Cardiac septum (tissue), 1 donor: ENCODE measurements at regions not wholly inside any gene's neighbourhood (a gene's known extent, or its start where the extent isn't known, plus 50 kb on each side); places are given as distances from the start of the nearest gene placed in this dataset.

ENCODE experiments used
- DNase-seq: peaks from one replicate; pipeline ENCODE4 v3.0.0-alpha.2; 2020; ENCODE audit warnings: low spot score
- intact Hi-C: fragments of 100-400 bp; cut with DNase I; formaldehyde crosslinking; loops from one replicate; pipeline ENCODE4 v1.14.0; 2022
- donor health status: DM: no; HTN: no; CAD: no.

- intact Hi-C loops: no loop called here
- DNase-seq: no peak
Measured at GRCh38 chr1:39130325-39130724, 74.2 kb upstream of the MACF1 start.

- DNase-seq: no peak
- intact Hi-C loops: loop anchor here (1.0 kb wide), 1 partner anchor 27 kb away; no protein-coding TSS in a partner anchor
Measured at GRCh38 chr1:39131940-39132339, 72.6 kb upstream of the MACF1 start.

GRCh38 chr1:39132505-39133339, 71.8 kb upstream of the MACF1 start:
- intact Hi-C loops: loop anchor here (1.0 kb wide), 1 partner anchor 27 kb away; no protein-coding TSS in a partner anchor
- DNase-seq: peak; percentile 83

GRCh38 chr1:39133340-39133684, 71.2 kb upstream of the MACF1 start:
- intact Hi-C loops: no loop called here

GRCh38 chr1:39134768-39135333, 69.6 kb upstream of the MACF1 start:
- intact Hi-C loops: no loop called here

More at GRCh38 chr1:39133340-39133684, 71.2 kb upstream of the MACF1 start:
- DNase-seq: no peak

GRCh38 chr1:39136638-39137037, 67.9 kb upstream of the MACF1 start:
- no peak for DNase-seq
- intact Hi-C loops: no loop called here

More at GRCh38 chr1:39134768-39135333, 69.6 kb upstream of the MACF1 start:
- DNase-seq: no peak

GRCh38 chr1:39139723-39140360, 64.7 kb upstream of the MACF1 start:
- no peak for DNase-seq
- intact Hi-C loops: no loop called here

GRCh38 chr1:39141925-39142324, 62.6 kb upstream of the MACF1 start:
- no peak for DNase-seq
- intact Hi-C loops: no loop called here

GRCh38 chr1:39142401-39143060, 62.0 kb upstream of the MACF1 start:
- intact Hi-C loops: no loop called here
- DNase-seq: no peak

GRCh38 chr1:39144924-39145323, 59.6 kb upstream of the MACF1 start:
- intact Hi-C loops: no loop called here
- no peak for DNase-seq

GRCh38 chr1:39145331-39145965, 59.0 kb upstream of the MACF1 start:
- intact Hi-C loops: no loop called here
- no peak for DNase-seq

- intact Hi-C loops: no loop called here
- DNase-seq: no peak
Measured at GRCh38 chr1:39146681-39147080, 57.8 kb upstream of the MACF1 start.

GRCh38 chr1:39147099-39148025, 57.1 kb upstream of the MACF1 start:
- intact Hi-C loops: no loop called here
- DNase-seq: no peak

- intact Hi-C loops: no loop called here
Measured at GRCh38 chr1:39148942-39149341, 55.6 kb upstream of the MACF1 start.

GRCh38 chr1:39149509-39149908, 55.0 kb upstream of the MACF1 start:
- no peak for DNase-seq
- intact Hi-C loops: no loop called here

More at GRCh38 chr1:39148942-39149341, 55.6 kb upstream of the MACF1 start:
- no peak for DNase-seq

GRCh38 chr1:39150779-39151178, 53.7 kb upstream of the MACF1 start:
- DNase-seq: no peak
- intact Hi-C loops: no loop called here

- intact Hi-C loops: no loop called here
- DNase-seq: no peak
Measured at GRCh38 chr1:39151267-39151666, 53.2 kb upstream of the MACF1 start.

GRCh38 chr1:39152923-39153322, 51.6 kb upstream of the MACF1 start:
- intact Hi-C loops: no loop called here
- no peak for DNase-seq

GRCh38 chr1:39153684-39154083, 50.8 kb upstream of the MACF1 start:
- DNase-seq: no peak
- intact Hi-C loops: no loop called here
